Fibroblast of skin of abdomen (primary cell): ENCODE measurements at regions not wholly inside any gene's neighbourhood (a gene's known extent, or its start where the extent isn't known, plus 50 kb on each side); places are given as distances from the start of the nearest gene placed in this dataset.
"Not testable (repeated sequence)": the region's sequence is repeated elsewhere in the genome, so short reads cannot be mapped to it uniquely, and the experiment has no call there.

Experiments
- DNase-seq: peaks from one replicate; pipeline ENCODE4 v3.0.0-alpha.2; 2013

- DNase-seq = no peak
Observed at GRCh38 chr5:143624465-143624864, 187.5 kb upstream of the HMHB1 start.

DNA sequence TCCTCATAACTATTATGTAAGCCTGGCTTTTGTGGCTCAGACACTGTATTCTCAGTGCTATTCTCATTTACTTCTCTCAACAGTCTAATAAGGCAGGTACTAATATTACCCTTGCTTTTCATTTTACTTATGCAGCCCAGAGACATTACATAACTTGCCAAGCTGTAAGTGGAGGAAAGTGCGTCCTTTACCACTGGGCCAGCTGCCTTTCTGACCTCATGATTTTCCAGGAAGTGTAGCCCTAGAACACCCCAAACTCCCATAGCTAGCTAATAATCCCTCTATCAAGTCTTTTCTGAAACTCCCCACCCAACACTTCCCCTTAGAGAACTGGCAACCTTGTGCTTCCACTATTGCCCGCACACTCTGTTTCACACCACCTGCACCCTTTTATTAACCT is 192.9 kb upstream of the HMHB1 start:
- DNase-seq = no peak

DNA sequence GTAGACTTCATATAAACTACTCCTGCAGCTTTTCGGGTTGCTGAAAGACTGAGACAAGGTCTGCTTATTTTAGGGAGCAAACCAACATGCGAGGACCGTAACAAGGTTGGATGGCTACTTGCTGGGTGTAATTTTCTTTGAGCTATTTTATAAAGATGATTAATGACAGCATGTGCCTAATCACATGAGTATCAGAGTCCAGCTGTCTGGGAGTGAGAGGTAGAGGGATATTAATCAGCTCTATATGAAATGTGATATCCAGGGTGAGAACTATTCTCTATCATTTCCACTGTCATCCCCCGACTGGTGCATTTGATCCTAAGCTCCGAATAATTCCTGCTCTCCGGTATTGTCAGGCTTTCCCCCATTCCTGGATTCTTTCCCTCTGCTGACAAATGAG is 193.8 kb upstream of the HMHB1 start:
- DNase-seq = no peak

DNA sequence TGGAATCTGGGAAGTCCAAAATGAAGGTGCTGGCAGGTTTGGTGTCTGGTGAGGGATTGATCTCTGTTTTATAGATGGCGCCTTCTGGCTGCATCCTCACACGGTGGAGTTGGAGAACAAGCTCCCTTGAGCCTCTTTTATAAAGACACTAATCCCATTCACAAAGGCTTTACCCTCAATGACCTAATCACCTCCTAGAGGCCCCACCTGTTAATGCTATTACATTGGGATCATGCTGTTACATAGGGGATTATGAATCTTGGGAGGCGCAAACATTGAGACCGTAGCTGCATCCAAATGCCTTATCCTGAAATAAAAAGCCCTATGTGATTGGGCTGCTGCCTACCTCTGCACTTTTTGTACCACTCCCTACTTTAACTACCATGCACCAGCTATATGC is 197.1 kb upstream of the HMHB1 start:
- DNase-seq = no peak

- DNase-seq = peak; percentile 44
Observed at GRCh38 chr5:143613329-143613728, 198.6 kb upstream of the HMHB1 start.

- no peak for DNase-seq
Observed at GRCh38 chr5:143610946-143611345, 201.0 kb upstream of the HMHB1 start.

GRCh38 chr5:143606043-143606752 is 202.7 kb upstream of the NR3C1 start:
- peak; percentile 57 for DNase-seq

DNA sequence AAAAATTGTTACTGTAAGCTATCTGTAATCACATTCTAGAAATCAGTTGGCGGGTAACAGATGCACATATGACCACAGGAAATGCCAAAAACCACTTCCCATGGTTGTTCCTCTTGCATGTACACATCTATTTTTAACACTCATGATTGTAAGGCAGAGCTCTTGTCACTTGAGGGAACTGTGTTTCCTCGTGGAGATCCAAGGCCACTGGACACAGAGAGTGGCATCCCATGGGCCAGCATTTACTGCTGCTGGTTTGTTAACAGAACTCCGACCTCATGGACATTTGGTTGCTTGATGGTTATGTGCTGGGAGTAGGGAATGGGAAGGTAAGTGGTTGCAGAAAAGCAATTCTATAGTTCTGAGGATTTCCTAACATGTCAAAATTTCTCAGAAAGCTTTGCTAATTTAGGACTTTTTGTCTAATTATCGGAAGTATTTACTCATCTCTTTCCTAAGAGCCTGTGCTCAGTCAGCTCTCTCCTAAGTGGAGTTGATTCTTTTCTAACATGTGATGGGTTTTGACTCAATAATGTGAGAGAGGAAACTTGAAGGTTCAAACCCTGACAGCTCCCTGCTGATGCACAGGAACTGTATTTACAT is 202.0 kb upstream of the NR3C1 start:
- DNase-seq = peak; percentile 33

DNA sequence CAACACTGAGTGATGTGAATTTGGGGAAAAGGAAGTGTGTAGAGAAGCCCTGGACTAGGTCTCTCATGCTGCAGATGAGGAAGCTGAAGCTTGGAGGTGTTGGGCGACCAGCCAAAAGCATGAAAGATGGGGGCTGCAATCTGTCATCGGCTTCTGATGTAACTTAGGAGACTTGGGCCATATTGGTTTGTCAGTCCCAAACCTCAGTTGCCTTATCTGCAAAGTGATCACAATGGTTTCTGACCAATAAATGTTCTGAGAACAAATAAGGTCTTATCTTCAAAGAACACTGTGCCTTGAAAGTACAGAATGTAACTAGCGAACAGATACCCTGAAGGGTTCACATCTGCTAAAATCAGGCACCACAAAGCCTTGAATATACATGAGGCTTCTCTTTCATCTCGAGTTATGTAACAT is 198.4 kb upstream of the NR3C1 start:
- DNase-seq = no peak

DNA sequence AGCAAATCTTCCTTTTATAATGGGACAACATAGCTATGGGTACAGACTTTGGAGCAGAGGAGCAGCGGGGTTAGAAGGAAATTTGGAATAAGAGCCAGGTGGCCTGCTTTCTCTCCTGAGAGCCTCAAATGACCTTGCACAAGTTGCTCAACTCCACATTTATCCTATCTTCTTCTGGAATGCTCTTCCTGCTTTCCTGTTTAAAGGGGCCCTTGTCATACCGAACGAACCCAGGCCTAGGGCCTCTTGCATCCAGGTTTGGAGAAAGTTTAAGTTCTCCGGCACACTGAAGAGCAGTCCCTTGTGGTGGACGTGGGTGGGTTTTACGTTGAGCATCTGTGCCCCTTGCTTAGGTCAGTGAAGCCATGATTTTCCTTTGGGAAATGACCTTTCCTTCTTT is 197.9 kb upstream of the NR3C1 start:
- DNase-seq = no peak

DNA sequence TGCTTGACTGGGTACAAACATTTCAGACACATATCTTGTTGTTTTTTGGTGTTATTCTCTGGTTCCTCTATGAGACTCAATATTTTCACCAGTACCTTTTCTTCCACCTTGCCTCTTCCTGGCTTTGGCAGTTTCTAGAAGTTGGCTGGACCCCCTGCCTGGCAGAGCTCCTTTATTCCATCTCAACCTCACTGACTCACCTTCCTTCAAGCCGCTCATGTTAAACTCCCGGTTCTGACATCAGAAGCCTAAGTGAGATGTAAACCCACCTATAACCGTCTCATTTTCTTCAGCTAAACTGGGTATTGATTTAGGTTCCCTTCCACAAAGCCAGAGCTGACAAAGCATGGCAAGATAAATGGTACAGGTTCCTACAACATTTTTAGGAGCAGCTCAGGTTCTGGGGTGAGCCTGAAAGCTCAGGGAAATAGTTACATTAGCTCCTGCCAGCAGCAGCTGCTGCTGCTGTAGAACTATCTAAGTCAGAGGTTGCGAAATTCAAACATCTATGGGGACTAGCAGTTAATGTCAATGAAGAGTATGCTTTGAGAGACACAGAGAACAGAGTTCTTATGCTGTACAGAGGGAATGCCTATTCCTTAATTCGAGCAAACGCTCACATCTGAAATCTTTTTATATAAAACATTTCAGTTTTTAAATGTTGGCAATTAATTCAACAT is 197.1 kb upstream of the NR3C1 start:
- peak; percentile 35 for DNase-seq

DNA sequence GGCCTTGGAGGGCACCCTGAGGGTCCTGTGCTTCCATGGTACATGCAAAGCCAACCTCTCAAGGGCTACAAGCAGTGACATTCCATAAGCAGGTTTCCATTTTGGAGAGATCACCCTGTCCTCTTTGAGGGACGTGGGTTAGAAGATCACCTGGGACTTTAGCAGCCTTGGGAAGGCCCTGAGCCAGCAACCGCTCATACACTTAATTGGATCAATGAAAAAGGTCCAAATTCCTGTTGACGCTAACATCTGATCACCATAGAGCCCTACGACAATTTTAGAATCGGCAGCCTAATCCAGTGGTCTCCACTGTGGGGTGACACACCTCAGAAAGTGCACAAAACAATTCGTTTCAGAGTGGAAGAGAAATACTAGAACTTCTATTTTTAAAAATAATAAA is 196.0 kb upstream of the NR3C1 start:
- DNase-seq = no peak

DNA sequence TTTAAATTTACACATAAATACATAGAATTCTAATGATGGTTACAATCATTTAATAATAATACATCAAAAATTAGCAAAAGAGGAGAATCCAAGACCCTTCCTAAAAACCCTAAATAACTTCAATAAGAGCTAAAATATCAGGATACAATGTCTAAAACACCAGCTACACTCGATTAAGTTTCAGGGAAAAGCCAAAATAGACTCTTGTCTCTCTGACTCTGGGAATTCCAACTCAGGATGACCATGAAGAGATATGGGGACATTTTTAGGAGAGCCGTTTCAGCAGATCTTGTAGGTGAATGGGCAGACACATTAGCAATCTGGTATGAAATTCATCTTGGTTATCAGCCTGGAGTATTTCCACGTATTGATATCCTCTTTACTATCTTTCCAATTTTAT is 193.3 kb upstream of the NR3C1 start:
- no peak for DNase-seq

DNA sequence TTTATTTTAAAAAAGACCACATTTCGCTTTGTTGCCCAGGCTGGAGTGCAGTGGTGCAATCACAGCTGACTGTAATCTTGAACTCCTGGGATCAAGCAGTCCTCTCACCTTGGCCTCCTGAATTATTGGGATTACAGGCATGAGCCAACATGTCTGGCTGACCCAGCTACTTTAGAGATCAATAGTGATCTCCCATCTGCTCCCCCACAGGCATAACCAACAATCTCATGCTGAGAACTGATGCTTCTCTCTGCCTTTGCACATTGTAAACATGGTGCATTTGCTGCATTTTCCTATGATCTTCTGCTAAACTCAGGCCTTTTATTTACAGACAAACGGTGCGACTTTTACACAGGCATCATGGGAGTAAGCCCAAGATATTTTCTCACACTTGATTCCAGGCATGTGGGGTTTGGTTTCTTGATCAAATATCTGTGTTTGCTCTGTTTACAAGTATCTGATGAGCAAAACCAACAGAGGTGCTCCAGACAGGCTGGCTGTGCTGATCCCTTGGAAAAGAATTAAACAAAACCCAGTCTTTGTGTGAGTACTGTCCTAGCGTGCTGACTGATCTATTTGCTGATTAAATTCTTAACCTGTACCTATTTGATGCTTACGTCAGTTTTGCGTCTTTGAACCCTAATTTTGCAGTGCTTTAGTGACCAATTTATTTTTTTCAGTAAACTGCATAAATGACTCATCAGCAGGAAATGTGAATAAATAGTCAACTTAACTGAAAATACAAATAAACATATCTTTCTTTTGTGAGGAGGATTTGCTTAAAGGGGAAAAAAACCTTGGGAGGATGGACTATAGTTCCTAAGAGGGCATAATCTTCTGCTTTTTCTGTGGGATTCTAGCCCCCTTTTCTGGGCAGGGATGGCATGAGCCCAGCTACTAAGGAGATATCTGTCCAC is 191.7 kb upstream of the NR3C1 start:
- no peak for DNase-seq

DNA sequence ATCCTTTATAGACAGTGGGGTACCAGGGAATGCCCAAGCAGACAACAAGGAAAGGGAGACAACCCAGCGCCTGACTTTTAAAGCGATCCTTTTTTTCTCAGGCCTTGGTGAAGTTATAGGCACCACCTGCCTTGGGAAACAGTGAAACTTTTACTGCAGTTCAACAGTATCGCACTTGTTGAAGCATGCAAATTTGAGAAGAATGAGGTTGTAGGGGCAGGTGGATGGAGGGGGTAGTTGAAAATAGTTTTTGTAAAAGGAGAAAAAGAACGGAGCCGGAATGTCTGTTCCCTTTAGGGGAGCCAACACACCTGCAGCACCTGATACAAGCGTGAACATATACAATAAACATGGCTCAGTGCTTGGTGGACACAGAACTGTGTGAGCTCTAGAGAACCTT is 190.2 kb upstream of the NR3C1 start:
- no peak for DNase-seq

- DNase-seq = no peak
Observed at GRCh38 chr5:143592648-143593047, 189.2 kb upstream of the NR3C1 start.

- DNase-seq = no peak
Observed at GRCh38 chr5:143588933-143589662, 185.6 kb upstream of the NR3C1 start.

DNA sequence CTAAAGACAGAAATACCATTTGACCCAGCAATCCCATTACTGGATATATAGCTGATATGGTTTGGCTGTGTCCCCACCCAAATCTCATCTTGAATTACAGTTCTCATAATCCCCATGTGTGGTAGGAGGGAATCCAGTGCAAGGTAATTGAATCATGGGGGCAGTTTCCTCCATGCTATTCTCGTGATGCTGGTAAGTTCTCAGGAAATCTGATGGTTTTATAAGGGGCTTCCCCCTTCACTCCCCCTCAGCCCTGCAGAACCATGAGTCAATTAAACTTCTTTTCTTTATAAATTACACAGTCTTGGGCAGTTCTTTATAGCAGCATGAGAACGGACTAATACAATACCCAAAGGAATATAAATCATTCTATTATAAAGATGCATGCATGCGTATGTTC is 184.6 kb upstream of the NR3C1 start:
- DNase-seq = not testable (repeated sequence)

DNA sequence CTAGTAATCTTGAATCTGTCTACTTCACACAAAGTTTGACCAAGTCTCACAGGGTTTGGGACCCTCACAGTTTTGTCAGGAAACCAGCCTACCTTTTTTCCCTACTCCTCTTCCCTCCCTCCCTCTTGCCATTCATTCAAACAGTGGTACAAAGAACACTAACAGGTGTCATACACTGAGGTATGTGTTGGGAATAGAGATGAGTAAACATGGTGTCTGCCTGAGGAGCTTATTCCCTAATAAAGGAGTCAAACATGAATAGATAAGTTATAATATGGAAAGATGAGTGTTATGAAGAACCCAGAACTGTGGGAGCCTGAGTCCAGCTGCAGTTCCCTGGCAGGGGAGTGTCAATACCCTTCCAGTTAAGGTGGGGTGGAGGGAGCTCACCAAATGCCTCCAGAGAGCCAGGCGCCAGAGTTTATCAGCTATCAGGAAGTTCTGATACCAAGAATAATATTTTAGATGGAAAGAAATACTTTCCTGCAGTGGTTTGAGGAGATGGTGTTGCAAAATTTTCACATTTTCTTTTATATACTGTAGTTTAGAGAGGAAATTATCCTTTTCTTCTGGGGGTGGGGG is 183.4 kb upstream of the NR3C1 start:
- no peak for DNase-seq

GRCh38 chr5:143585970-143586369 is 182.5 kb upstream of the NR3C1 start:
- DNase-seq = no peak

DNA sequence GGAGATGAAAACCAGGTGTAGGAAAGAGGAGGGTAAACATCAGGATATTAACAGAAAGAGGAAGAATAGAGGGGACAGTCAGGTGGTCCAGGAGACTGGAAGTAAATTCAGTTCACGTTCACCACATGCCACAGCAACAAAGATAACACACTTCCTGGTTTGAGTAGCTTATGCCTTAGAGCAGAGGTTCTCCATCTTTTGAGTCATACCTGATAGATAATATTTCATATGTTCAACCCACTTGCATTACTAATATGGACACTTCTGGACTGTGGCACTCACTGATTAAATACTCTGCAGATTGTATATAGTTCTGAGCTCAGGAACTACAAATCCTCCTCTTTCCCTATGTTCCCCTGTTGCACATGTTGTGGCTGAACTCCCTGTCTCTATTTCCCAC is 179.9 kb upstream of the NR3C1 start:
- no peak for DNase-seq

- DNase-seq = no peak
Observed at GRCh38 chr5:143582869-143583268, 179.4 kb upstream of the NR3C1 start.
